ENCODE measurements at regions not wholly inside any gene's neighbourhood (a gene's known extent, or its start where the extent isn't known, plus 50 kb on each side); places are given as distances from the start of the nearest gene placed in this dataset.
A peak's percentile ranks its signal among the peaks of the same experiment; 100 is the strongest.

DNA sequence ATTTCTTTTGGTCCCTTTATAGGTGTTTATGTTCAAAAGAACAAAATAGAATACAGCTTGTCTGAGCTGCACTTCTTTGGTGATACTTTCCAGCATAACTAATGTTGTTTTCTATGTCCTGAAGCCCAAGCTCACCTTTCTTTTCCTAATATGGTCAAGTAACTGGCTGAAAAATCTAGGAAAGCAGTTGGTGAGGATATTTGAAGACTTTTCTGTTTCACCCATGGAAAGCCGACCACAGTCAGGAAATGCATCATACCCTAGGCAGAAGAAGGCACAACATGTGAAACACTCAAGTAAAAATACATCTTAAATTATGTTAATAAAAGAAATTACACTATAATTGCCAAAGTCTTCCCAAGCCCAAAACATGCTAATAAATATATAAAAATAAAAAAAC is 337.0 kb downstream of the PDGFC start:
- Histone ChIP-seq H3K27ac (ENCODE audit: insufficient read depth, low read length) (no peak overlapping the region), H3K9me1 (ENCODE audit: insufficient read depth, low read length) (peaks cover 2% of the 10 kb centered on the region), H3K9ac (ENCODE audit: low read depth, low read length) (no peak overlapping the region), H3K9me3 (ENCODE audit: control insufficient read depth, insufficient read depth, low read length) (no peaks in the 10 kb centered on the region), H2AK9ac (replicated peaks; ENCODE audit: low read depth, low read length, poor library complexity) (no peak overlapping the region), H3K18ac (ENCODE audit: low read depth, low read length) (peak overlapping the region; percentile 63; the same call in 1 of the 2 replicates), H4K8ac (ENCODE audit: low read depth in 2 of 2, low read length in 2 of 2) (no peak overlapping the region), H3K4me1 (ENCODE audit: control insufficient read depth, insufficient read depth, low read length) (peaks cover 4% of the 10 kb centered on the region; the same call in 1 of the 2 replicates), H3K56ac (ENCODE audit: extremely low read depth, insufficient read depth, low read length) (no peak overlapping the region), H3K79me1 (ENCODE audit: low read depth in 1 of 2, low read length in 2 of 2) (no peaks in the 10 kb centered on the region), H4K91ac (ENCODE audit: insufficient read depth, low read depth, low read length) (no peak overlapping the region), H4K20me1 (ENCODE audit: insufficient read depth, low read length) (no peaks in the 10 kb centered on the region), H2BK15ac (ENCODE audit: low read depth, low read length) (no peak overlapping the region), H3K4me2 (ENCODE audit: low read depth, low read length) (no peak overlapping the region), H3K36me3 (ENCODE audit: control insufficient read depth, insufficient read depth, low read length) (no peaks in the 10 kb centered on the region), H3K27me3 (ENCODE audit: control insufficient read depth, insufficient read depth, low read length) (no peaks in the 10 kb centered on the region), H2BK5ac (ENCODE audit: low read depth, low read length, poor library complexity, severe bottlenecking) (no peak overlapping the region), H3K14ac (replicated peaks; ENCODE audit: low read depth, low read length) (no peak overlapping the region), H3K23ac (ENCODE audit: low read depth, low read length) (no peak overlapping the region), H2AFZ (replicated peaks; ENCODE audit: low read length, poor library complexity) (no peak overlapping the region), H4K5ac (ENCODE audit: low read depth, low read length) (no peak overlapping the region), H3K4me3 (ENCODE audit: insufficient read depth, low read depth, low read length) (no peak overlapping the region), H2AK5ac (ENCODE audit: low read depth, low read length) (no peak overlapping the region), H2BK20ac (ENCODE audit: low read depth, low read length) (no peak overlapping the region), H2BK120ac (ENCODE audit: low read depth, low read length) (no peak overlapping the region), H3K4ac (ENCODE audit: low read depth, low read length) (peak overlapping the region; percentile 10; the same call in 1 of the 2 replicates)
- TF ChIP-seq, protein P1, sequence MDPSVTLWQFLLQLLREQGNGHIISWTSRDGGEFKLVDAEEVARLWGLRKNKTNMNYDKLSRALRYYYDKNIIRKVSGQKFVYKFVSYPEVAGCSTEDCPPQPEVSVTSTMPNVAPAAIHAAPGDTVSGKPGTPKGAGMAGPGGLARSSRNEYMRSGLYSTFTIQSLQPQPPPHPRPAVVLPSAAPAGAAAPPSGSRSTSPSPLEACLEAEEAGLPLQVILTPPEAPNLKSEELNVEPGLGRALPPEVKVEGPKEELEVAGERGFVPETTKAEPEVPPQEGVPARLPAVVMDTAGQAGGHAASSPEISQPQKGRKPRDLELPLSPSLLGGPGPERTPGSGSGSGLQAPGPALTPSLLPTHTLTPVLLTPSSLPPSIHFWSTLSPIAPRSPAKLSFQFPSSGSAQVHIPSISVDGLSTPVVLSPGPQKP (IDR thresholded peaks at IDR 0.05; ENCODE audit: borderline replicate concordance, low read depth, low read length) = no peak
- TF ChIP-seq MAFK (IDR thresholded peaks at IDR 0.05; ENCODE audit: low read depth, low read length) (no peak), SMC3 (IDR thresholded peaks at IDR 0.05; ENCODE audit: low read depth, low read length) (no peak), RFX5 (IDR thresholded peaks at IDR 0.05; ENCODE audit: low read depth, low read length) (no peak), NFE2L2 (IDR thresholded peaks at IDR 0.05; ENCODE audit: low read depth, low read length) (no peak), POLR2A (IDR thresholded peaks at IDR 0.05; ENCODE audit: low read depth, low read length) (no peak), CEBPB (IDR thresholded peaks at IDR 0.05; ENCODE audit: low read depth, low read length) (no peak), RAD21 (IDR thresholded peaks at IDR 0.05; ENCODE audit: low read length) (no peak), FOS (IDR thresholded peaks at IDR 0.05; ENCODE audit: low read depth, low read length) (no peak), MAZ (IDR thresholded peaks at IDR 0.05; ENCODE audit: borderline replicate concordance, low read depth, low read length) (no peak)
- TF ChIP-seq, protein P2, sequence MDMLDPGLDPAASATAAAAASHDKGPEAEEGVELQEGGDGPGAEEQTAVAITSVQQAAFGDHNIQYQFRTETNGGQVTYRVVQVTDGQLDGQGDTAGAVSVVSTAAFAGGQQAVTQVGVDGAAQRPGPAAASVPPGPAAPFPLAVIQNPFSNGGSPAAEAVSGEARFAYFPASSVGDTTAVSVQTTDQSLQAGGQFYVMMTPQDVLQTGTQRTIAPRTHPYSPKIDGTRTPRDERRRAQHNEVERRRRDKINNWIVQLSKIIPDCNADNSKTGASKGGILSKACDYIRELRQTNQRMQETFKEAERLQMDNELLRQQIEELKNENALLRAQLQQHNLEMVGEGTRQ (IDR thresholded peaks at IDR 0.05; ENCODE audit: low read depth, low read length) = no peak
- TF ChIP-seq, protein P3, sequence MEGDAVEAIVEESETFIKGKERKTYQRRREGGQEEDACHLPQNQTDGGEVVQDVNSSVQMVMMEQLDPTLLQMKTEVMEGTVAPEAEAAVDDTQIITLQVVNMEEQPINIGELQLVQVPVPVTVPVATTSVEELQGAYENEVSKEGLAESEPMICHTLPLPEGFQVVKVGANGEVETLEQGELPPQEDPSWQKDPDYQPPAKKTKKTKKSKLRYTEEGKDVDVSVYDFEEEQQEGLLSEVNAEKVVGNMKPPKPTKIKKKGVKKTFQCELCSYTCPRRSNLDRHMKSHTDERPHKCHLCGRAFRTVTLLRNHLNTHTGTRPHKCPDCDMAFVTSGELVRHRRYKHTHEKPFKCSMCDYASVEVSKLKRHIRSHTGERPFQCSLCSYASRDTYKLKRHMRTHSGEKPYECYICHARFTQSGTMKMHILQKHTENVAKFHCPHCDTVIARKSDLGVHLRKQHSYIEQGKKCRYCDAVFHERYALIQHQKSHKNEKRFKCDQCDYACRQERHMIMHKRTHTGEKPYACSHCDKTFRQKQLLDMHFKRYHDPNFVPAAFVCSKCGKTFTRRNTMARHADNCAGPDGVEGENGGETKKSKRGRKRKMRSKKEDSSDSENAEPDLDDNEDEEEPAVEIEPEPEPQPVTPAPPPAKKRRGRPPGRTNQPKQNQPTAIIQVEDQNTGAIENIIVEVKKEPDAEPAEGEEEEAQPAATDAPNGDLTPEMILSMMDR (conservative IDR thresholded peaks at IDR 0.05; ENCODE audit: low read depth, low read length) = no peak
- in situ Hi-C loops (cut with MboI; ENCODE audit: low sequenced_read_pairs) = no loop called here
- DNase-seq (peak; percentile 21), ATAC-seq (ENCODE audit: low read depth) (no peak)
- WGBS, 2 experiments (ENCODE audit: extremely low coverage in 2 of 2, insufficient read length in 1 of 2) = no CpG with 5 or more reads among the region's 1 CpG
- ChIA-PET POLR2A (ENCODE audit: unreplicated experiment) (no interaction called here), CTCF (no interaction called here)
- intact Hi-C loops (cut with micrococcal nuclease) = loop anchor here (5.0 kb wide), 1 partner anchor 338 kb away; the partner anchor contains the start of gene PDGFC
- dilution Hi-C loops (cut with HindIII; ENCODE audit: low sequenced_read_pairs, unreplicated experiment) = no loop called here
- BruUV-seq (replicated peaks) = no TSS peak
